Transverse colon (tissue), 4 donors: ENCODE measurements at regions not wholly inside any gene's neighbourhood (a gene's known extent, or its start where the extent isn't known, plus 50 kb on each side); places are given as distances from the start of the nearest gene placed in this dataset.

Experiments used
- DNase-seq: peaks from one replicate; pipeline ENCODE4 v3.0.0-alpha.2; 2019
- H3K27ac ChIP-seq, 4 donors: fragments of 200-600 bp; sonication (generic); 2 replicates each; pipeline ENCODE4 v1.5.1; 2016 to 2018; ENCODE audit warnings: inconsistent platforms in 4 of 4
- H3K27me3 ChIP-seq: fragments of 200-600 bp; sonication (generic); 2 replicates; pipeline ENCODE4 v1.5.1; 2017; ENCODE audit warnings: inconsistent platforms
- H3K36me3 ChIP-seq, 4 donors: fragments of 200-600 bp; sonication (generic); 2 replicates each; pipeline ENCODE4 v1.5.1; 2017 to 2019; ENCODE audit warnings: inconsistent platforms in 4 of 4
- H3K4me1 ChIP-seq, 4 donors: fragments of 200-600 bp; sonication (generic); 2 replicates each; pipeline ENCODE4 v1.5.1; 2017 to 2020; ENCODE audit warnings: inconsistent platforms in 4 of 4
- H3K4me3 ChIP-seq, 4 donors: fragments of 200-600 bp; sonication (generic); 1 replicate in 1 of 4; 2 replicates in 3 of 4; pipeline versions ENCODE4 v1.5.1 to v1.6.1; 2017 to 2019; ENCODE audit warnings: inconsistent platforms in 4 of 4
- H3K9me3 ChIP-seq, 2 donors: fragments of 200-600 bp; sonication (generic); 2 replicates each; pipeline ENCODE4 v1.5.1; 2017 to 2019; ENCODE audit warnings: inconsistent platforms in 2 of 2
- EP300 ChIP-seq: sonication (generic); formaldehyde crosslinking; IDR thresholded peaks from one replicate; pipeline ENCODE4 v1.6.1; 2017; ENCODE audit warnings: antibody characterized with exemption, low read depth
- POLR2A ChIP-seq: fragments of 450-650 bp; IDR thresholded peaks from one replicate; pipeline ENCODE4 v1.6.1; 2016; ENCODE audit warnings: antibody characterized with exemption, mild to moderate bottlenecking, moderate library complexity
- POLR2AphosphoS5 ChIP-seq, 3 donors: sonication (generic); formaldehyde crosslinking; IDR thresholded peaks; one replicate each; pipeline ENCODE4 v1.6.1; 2016; ENCODE audit warnings: antibody characterized with exemption in 3 of 3
- WGBS, 2 donors: methylation state at CpG; one replicate each; pipeline ENCODE4 v1.1.5; 2018; ENCODE audit warnings: low coverage in 1 of 2; 5-methylcytosine and 5-hydroxymethylcytosine counted together
- in situ Hi-C, 4 donors: fragments of 200-750 bp; cut with MboI; loops; one replicate each; pipeline versions ENCODE4 v1.15.0 to v1.15.1; 2017; ENCODE audit warnings: low sequenced_read_pairs in 3 of 4, low pct_ligation_motif_present in 1 of 4, low pct_unique_long_range_greater_than_20kb in 1 of 4
- intact Hi-C: fragments of 100-400 bp; cut with DNase I; formaldehyde crosslinking; loops from one replicate; pipeline ENCODE4 v1.15.1; 2023; ENCODE audit warnings: low total_unique reads
- TF ChIP-seq, protein P1 (sequence below), 5 experiments: fragments of 200-600 bp in 3 of 5; fragments of 450-650 bp in 2 of 5; sonication (generic) in 3 of 5; IDR thresholded peaks; 1 replicate in 2 of 5; 2 replicates in 3 of 5; pipeline ENCODE4 v1.5.1; 2016 to 2017; ENCODE audit warnings: antibody characterized with exemption in 5 of 5, inconsistent platforms in 3 of 5, mild to moderate bottlenecking in 2 of 5, moderate library complexity in 1 of 5

DNA sequence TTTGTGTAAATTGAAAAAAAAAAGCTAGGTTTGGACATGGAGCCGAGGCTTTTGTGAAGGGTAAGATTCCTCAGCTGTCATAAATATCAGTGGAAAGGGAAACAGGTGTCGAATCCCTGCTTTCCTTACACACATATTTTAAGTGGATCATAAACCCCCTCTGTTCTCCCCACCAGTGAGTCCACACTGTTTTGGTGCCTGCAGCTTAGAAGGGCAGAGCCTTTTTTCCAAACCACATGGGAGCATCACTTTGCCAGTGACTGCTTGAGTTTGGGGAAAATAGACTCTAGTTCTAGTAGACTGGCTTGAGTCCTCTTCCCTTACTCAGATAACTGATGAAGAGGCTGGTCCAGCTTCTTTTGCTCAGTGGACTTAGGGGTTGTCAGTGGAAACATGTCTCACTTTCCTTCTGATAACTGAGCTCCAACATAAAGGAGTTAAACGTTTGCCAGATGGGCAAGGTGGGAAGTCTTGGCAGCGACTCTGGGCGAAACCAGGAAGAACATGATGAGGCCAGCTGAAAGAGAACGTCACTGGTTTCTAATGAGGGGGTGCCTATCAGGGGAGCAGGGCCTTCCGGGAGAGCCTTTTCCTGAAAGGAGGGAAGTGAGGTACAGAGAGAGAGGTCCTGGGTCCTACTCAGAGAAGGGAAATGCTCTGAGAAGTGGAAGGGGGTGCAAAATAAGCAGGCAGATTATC is 168.1 kb upstream of the PARP11 start:
- peak; percentile 31 for DNase-seq
- Histone ChIP-seq H3K27me3 (no peaks in the 10 kb centered on the region), H3K4me3 (no peak overlapping the region), H3K27ac (no peak overlapping the region), H3K9me3 (no peaks in the 10 kb centered on the region), H3K36me3 (no peaks in the 10 kb centered on the region), H3K4me1 (peaks cover 4 to 26% (median 17%) of the 10 kb centered on the region in 4 donors)
- WGBS, 2 donors, result 60 to 91% methylated on average over 2 to 7 of the region's 7 CpGs
- in situ Hi-C loops (loop anchor here in 1 of 4 donors (25.0 kb wide), 1 partner anchor 154 kb away; no protein-coding TSS in a partner anchor), intact Hi-C loops (no loop called here)
- TF ChIP-seq, protein P1, sequence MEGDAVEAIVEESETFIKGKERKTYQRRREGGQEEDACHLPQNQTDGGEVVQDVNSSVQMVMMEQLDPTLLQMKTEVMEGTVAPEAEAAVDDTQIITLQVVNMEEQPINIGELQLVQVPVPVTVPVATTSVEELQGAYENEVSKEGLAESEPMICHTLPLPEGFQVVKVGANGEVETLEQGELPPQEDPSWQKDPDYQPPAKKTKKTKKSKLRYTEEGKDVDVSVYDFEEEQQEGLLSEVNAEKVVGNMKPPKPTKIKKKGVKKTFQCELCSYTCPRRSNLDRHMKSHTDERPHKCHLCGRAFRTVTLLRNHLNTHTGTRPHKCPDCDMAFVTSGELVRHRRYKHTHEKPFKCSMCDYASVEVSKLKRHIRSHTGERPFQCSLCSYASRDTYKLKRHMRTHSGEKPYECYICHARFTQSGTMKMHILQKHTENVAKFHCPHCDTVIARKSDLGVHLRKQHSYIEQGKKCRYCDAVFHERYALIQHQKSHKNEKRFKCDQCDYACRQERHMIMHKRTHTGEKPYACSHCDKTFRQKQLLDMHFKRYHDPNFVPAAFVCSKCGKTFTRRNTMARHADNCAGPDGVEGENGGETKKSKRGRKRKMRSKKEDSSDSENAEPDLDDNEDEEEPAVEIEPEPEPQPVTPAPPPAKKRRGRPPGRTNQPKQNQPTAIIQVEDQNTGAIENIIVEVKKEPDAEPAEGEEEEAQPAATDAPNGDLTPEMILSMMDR (IDR thresholded peaks at IDR 0.05), result no peak
- TF ChIP-seq POLR2AphosphoS5 (IDR thresholded peaks at IDR 0.05) (no peak), POLR2A (no peak), EP300 (no peak)

DNA sequence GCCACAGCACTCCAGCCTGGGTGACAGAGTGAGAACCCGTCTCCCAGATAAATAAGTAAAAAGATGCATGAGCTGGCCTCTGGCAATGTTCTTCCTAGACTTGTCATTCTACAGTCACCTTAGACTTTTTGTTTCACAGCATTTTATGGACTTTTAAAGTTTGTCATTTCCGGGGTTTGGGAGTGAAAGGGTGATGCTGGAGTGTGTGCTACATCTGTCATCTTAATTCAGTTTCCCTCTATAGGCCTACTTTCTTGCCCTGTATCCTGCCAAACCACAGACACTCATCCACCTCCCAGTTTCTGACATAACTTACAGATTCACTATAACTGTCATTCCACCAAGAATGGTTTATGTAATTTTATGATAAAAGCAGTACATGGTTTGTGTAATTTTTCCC is 166.7 kb upstream of the PARP11 start:
- peaks cover 4 to 28% (median 17%) of the 10 kb centered on the region in 4 donors for H3K4me1 ChIP-seq
- H3K27ac ChIP-seq, result peak overlapping the region; percentile 65 to 78 (median 74)
- no peak overlapping the region for H3K4me3 ChIP-seq
- intact Hi-C loops (loop anchor here (5.0 kb wide), 1 partner anchor 43 kb away; no protein-coding TSS in a partner anchor), in situ Hi-C loops (loop anchor here in 2 of 4 donors (5.0 to 25.0 kb wide), 3 partner anchors 153 to 245 kb away; no protein-coding TSS in a partner anchor)
- no peaks in the 10 kb centered on the region for H3K36me3 ChIP-seq
- no peak for DNase-seq
- no peaks in the 10 kb centered on the region for H3K27me3 ChIP-seq
- TF ChIP-seq, protein P1 (IDR thresholded peaks at IDR 0.05), result no peak
- TF ChIP-seq EP300 (no peak), POLR2AphosphoS5 (IDR thresholded peaks at IDR 0.05) (no peak), POLR2A (no peak)
- no peaks in the 10 kb centered on the region for H3K9me3 ChIP-seq
- 40 to 72% methylated on average over 1 to 2 of the region's 2 CpGs for WGBS, 2 donors

DNA sequence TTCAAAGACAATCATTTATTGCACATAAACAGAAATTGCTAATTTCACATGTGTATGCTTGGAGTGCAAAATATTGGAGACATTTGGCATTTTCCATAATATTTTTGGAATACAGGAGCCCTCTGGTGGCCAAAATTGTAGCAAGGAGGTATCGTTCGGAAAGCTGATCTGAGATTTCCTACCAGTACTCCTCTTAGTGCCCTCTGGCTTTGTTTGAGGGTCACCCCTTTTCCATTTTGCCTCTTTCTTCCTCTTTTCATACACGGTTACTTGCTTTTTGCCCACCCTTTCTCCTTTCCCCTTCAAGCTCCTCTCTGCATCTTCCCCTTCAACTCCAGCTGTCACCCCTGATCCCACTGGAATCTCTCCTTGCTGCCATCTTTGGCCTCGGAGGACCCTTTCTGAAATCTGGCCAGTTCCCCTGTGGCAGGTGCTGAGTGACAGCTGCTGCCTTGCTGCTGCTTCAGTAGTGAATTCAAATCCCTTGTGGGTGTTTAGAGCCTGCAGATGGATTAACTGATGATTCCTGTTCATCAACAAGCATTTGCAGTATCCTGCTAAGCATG is 164.6 kb upstream of the PARP11 start:
- intact Hi-C loops (loop anchor here (5.0 kb wide), 1 partner anchor 41 kb away; no protein-coding TSS in a partner anchor), in situ Hi-C loops (loop anchor here in 2 of 4 donors (5.0 to 25.0 kb wide), 3 partner anchors 151 to 247 kb away; no protein-coding TSS in a partner anchor)
- TF ChIP-seq POLR2AphosphoS5 (IDR thresholded peaks at IDR 0.05) (no peak), EP300 (no peak), POLR2A (no peak)
- TF ChIP-seq, protein P1 (IDR thresholded peaks at IDR 0.05), result peak; percentile 70 to 79 (median 72)
- Histone ChIP-seq H3K27ac (peak overlapping the region; percentile 65 to 78 (median 74)), H3K9me3 (no peaks in the 10 kb centered on the region), H3K4me1 (peaks cover 4 to 29% (median 17%) of the 10 kb centered on the region in 4 donors), H3K4me3 (no peak overlapping the region), H3K27me3 (no peaks in the 10 kb centered on the region), H3K36me3 (no peaks in the 10 kb centered on the region)
- peak; percentile 46 for DNase-seq
- 5 to 16% methylated on average over 3 to 4 of the region's 4 CpGs for WGBS, 2 donors

DNA sequence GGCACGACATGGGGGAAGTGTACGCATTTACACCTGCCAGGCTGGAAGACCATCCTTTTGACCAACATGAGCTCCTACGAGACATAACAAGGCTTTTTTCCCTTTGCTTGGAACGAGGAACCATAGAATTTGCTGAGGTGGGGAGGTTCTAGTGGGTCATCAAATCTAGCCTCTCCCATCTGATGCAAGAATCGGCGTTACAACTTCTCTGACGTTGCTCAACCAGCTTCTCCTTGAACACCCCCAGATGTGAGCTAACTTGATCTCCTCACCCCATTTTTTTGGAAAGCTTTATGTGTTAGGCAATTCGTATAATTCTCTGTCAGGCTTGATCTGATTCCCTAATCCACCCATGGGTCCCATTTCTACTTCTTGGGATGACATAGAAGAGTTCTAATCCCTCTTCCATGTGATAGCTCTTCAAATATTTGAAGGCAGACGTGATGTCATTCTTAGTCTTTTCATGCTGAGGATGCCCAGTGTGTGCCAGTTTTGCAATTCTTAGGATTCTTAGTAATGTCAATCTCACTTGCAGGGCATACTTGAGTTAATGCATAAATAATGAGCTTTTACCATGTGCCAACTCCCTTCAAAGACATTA is 163.6 kb upstream of the PARP11 start:
- Histone ChIP-seq H3K27me3 (no peaks in the 10 kb centered on the region), H3K4me3 (no peak overlapping the region), H3K9me3 (no peaks in the 10 kb centered on the region), H3K4me1 (peaks cover 5 to 32% (median 20%) of the 10 kb centered on the region in 4 donors), H3K36me3 (no peaks in the 10 kb centered on the region), H3K27ac (no peak overlapping the region)
- no peak for DNase-seq
- in situ Hi-C loops, result loop anchor here in 2 of 4 donors (5.0 to 25.0 kb wide), 3 partner anchors 149 to 248 kb away; no protein-coding TSS in a partner anchor
- TF ChIP-seq POLR2AphosphoS5 (IDR thresholded peaks at IDR 0.05), result no peak
- WGBS, 2 donors, result 84 to 90% methylated on average over 4 to 9 of the region's 9 CpGs
- intact Hi-C loops, result loop anchor here (5.0 kb wide), 1 partner anchor 39 kb away; no protein-coding TSS in a partner anchor
